ENCODE measurements at regions not wholly inside any gene's neighbourhood (a gene's known extent, or its start where the extent isn't known, plus 50 kb on each side); places are given as distances from the start of the nearest gene placed in this dataset.

- TF ChIP-seq CTCF (IDR thresholded peaks at IDR 0.05) (no peak), POLR2A (IDR thresholded peaks at IDR 0.05) (no peak)
Observed at GRCh38 chr3:150116196-150116595, 145.5 kb upstream of the PFN2 start.
